ENCODE measurements at regions not wholly inside any gene's neighbourhood (a gene's known extent, or its start where the extent isn't known, plus 50 kb on each side); places are given as distances from the start of the nearest gene placed in this dataset.

DNA sequence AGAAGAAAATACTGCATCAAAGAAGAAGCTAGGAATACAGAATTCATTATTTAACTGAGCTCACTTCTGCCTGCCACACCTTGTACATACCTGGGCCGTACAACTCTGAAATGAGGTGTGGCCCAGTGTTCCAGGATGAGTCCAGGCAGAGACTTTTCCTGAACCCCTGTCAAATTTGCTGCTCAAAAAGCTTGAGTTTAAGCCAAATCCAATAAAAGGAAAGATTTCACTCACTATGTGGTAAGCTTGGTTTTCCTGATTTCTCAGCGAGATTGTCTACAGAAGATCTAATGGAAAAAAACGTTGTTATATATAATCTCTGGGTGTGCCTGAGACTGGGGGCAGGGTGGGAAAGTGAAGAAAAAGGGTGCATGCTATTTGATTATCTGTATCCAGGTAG, 72.1 kb upstream of the EGFR start:
- TF ChIP-seq, protein P1, sequence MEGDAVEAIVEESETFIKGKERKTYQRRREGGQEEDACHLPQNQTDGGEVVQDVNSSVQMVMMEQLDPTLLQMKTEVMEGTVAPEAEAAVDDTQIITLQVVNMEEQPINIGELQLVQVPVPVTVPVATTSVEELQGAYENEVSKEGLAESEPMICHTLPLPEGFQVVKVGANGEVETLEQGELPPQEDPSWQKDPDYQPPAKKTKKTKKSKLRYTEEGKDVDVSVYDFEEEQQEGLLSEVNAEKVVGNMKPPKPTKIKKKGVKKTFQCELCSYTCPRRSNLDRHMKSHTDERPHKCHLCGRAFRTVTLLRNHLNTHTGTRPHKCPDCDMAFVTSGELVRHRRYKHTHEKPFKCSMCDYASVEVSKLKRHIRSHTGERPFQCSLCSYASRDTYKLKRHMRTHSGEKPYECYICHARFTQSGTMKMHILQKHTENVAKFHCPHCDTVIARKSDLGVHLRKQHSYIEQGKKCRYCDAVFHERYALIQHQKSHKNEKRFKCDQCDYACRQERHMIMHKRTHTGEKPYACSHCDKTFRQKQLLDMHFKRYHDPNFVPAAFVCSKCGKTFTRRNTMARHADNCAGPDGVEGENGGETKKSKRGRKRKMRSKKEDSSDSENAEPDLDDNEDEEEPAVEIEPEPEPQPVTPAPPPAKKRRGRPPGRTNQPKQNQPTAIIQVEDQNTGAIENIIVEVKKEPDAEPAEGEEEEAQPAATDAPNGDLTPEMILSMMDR (IDR thresholded peaks at IDR 0.05; ENCODE audit: low read length) = no peak
- TF ChIP-seq EZH2 (IDR thresholded peaks at IDR 0.05; ENCODE audit: borderline replicate concordance, low read length) = no peak

Measured in OCI-LY1 (cell line).